ENCODE measurements at regions not wholly inside any gene's neighbourhood (a gene's known extent, or its start where the extent isn't known, plus 50 kb on each side); places are given as distances from the start of the nearest gene placed in this dataset.

GRCh38 chr18:78861706-78862105 lies 117.9 kb upstream of the SALL3 start:
- H2AFZ ChIP-seq (ENCODE audit: insufficient read depth, low read depth, low read length, poor library complexity, severe bottlenecking), result no peak overlapping the region
- H3K36me3 ChIP-seq (replicated peaks in 1 of 2; ENCODE audit: control insufficient read depth in 1 of 2, insufficient read depth in 2 of 2, low read length in 2 of 2), result no peaks in the 10 kb centered on the region
- no peaks in the 10 kb centered on the region for H3K27me3 ChIP-seq (ENCODE audit: control insufficient read depth in 2 of 2, insufficient read depth in 2 of 2, low read length in 2 of 2)
- H3K9ac ChIP-seq (ENCODE audit: insufficient read depth, low read length, poor library complexity, severe bottlenecking), result no peak overlapping the region
- H3K4me3 Mint-ChIP-seq, result no peak overlapping the region
- no peaks in the 10 kb centered on the region for H4K20me1 ChIP-seq (ENCODE audit: insufficient read depth, low read length)
- no peak overlapping the region for H3K27ac ChIP-seq (ENCODE audit: low read depth in 1 of 2, low read length in 2 of 2)
- no peaks in the 10 kb centered on the region for H3K79me2 ChIP-seq (ENCODE audit: insufficient read depth, low read length)
- intact Hi-C loops (cut with micrococcal nuclease), result no loop called here
- H3K27me3 Mint-ChIP-seq (ENCODE audit: low read depth in 3 of 3), result peaks cover 3 to 24% (median 7%) of the 10 kb centered on the region in 3 donors
- no peak overlapping the region for H3K4me3 ChIP-seq (replicated peaks in 1 of 3; ENCODE audit: low read depth in 2 of 3, low read length in 3 of 3)
- peaks cover 3 to 10% of the 10 kb centered on the region in 2 donors for H3K9me3 ChIP-seq (replicated peaks in 1 of 2; ENCODE audit: control insufficient read depth in 1 of 2, insufficient read depth in 1 of 2, low read length in 2 of 2)
- H3K4me2 ChIP-seq (replicated peaks; ENCODE audit: extremely low read depth, low read length, poor library complexity, severe bottlenecking), result no peak overlapping the region
- no peaks in the 10 kb centered on the region for H3K4me1 ChIP-seq (ENCODE audit: control insufficient read depth in 1 of 2, insufficient read depth in 2 of 2, low read length in 2 of 2)
- 80% methylated on average over 7 of the region's 7 CpGs for WGBS (ENCODE audit: insufficient coverage)
- no peak overlapping the region for H3K27ac Mint-ChIP-seq
- no peaks in the 10 kb centered on the region for H3K4me1 Mint-ChIP-seq
- TF ChIP-seq CTCF (IDR thresholded peaks at IDR 0.05), result no peak
- DNase-seq, result no peak
- peaks cover 0 to 21% (median 9%) of the 10 kb centered on the region in 7 donors for H3K9me3 Mint-ChIP-seq
- H3K36me3 Mint-ChIP-seq, result no peaks in the 10 kb centered on the region

GRCh38 chr18:78862395-78862794 lies 117.2 kb upstream of the SALL3 start:
- no peak overlapping the region for H3K9ac ChIP-seq (ENCODE audit: insufficient read depth, low read length, poor library complexity, severe bottlenecking)
- Mint-ChIP-seq H3K27me3 (ENCODE audit: low read depth in 3 of 3) (peaks cover 3 to 28% (median 7%) of the 10 kb centered on the region in 3 donors), H3K9me3 (peaks cover 0 to 15% (median 3%) of the 10 kb centered on the region in 7 donors), H3K27ac (no peak overlapping the region), H3K4me1 (no peaks in the 10 kb centered on the region), H3K36me3 (no peaks in the 10 kb centered on the region), H3K4me3 (no peak overlapping the region)
- H3K4me3 ChIP-seq (replicated peaks in 1 of 3; ENCODE audit: low read depth in 2 of 3, low read length in 3 of 3), result no peak overlapping the region
- no peaks in the 10 kb centered on the region for H3K36me3 ChIP-seq (replicated peaks in 1 of 2; ENCODE audit: control insufficient read depth in 1 of 2, insufficient read depth in 2 of 2, low read length in 2 of 2)
- H3K27me3 ChIP-seq (ENCODE audit: control insufficient read depth in 2 of 2, insufficient read depth in 2 of 2, low read length in 2 of 2), result no peaks in the 10 kb centered on the region
- no peaks in the 10 kb centered on the region for H3K4me1 ChIP-seq (ENCODE audit: control insufficient read depth in 1 of 2, insufficient read depth in 2 of 2, low read length in 2 of 2)
- DNase-seq, result no peak
- H3K79me2 ChIP-seq (ENCODE audit: insufficient read depth, low read length), result no peaks in the 10 kb centered on the region
- intact Hi-C loops (cut with micrococcal nuclease), result no loop called here
- H4K20me1 ChIP-seq (ENCODE audit: insufficient read depth, low read length), result no peaks in the 10 kb centered on the region
- no peak overlapping the region for H2AFZ ChIP-seq (ENCODE audit: insufficient read depth, low read depth, low read length, poor library complexity, severe bottlenecking)
- H3K4me2 ChIP-seq (replicated peaks; ENCODE audit: extremely low read depth, low read length, poor library complexity, severe bottlenecking), result no peak overlapping the region
- TF ChIP-seq CTCF (IDR thresholded peaks at IDR 0.05), result no peak
- H3K27ac ChIP-seq (ENCODE audit: low read depth in 1 of 2, low read length in 2 of 2), result no peak overlapping the region
- WGBS (ENCODE audit: insufficient coverage), result 98% methylated on average over 6 of the region's 9 CpGs
- peaks cover 0 to 4% of the 10 kb centered on the region in 2 donors for H3K9me3 ChIP-seq (replicated peaks in 1 of 2; ENCODE audit: control insufficient read depth in 1 of 2, insufficient read depth in 1 of 2, low read length in 2 of 2)
